ENCODE measurements at regions not wholly inside any gene's neighbourhood (a gene's known extent, or its start where the extent isn't known, plus 50 kb on each side); places are given as distances from the start of the nearest gene placed in this dataset.

- DNase-seq (ENCODE audit: low read depth in 2 of 3, low spot score in 2 of 3) = no peak
Observed at GRCh38 chr18:37967261-37967660, 401.7 kb upstream of the CELF4 start.

DNA sequence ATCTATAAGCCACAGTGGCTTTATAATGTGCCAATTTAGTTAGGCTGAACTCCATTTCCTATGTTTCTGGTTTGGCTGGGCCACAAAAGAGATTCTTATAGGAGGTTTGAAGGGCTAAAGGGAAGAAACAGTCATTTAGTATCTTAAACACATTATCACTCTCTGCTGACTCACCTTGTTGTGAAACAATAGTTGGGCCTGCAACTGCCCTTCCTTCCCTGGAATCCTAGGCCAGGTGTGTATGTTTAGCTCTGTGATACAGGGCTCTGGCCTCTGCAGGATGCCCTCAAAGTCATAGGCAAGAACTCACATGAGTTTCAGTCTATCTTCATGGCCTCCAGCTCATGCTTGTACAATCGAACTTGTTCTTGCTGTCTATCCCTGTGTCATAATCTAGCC is 400.0 kb upstream of the CELF4 start:
- no peak for DNase-seq (ENCODE audit: low read depth in 2 of 3, low spot score in 2 of 3)

DNA sequence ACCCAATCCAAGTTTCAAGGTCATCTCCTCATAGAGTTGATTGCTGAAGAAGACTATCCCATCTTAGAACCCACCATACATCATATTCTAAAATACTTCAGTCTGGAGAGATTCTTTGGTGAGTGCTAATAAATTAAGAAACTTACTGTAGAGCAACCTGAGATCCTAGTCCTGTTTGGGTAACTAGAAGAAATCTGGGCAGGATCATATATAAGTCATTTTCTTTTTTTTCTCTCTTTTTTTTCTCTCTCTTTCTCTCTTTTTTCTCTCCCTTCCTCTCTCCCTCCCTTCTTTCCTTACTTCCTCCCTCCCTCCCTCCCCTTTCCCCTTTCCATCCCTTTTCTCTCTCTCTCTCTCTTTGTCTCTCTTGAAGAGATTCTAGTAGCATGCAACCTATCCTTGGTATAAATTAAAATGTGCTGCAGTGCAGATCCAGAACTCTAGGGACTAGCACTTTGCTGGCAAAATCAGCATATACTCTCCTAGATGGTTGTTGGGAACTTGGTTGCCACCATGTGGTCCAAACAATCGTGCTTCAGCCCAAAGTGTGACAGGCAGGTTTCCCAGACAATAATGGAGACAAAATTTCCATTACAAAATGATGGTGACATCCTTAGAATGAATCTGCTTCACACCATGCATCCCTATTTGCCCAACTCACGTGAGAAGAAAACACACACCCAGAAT is 399.4 kb upstream of the CELF4 start:
- no peak for DNase-seq (ENCODE audit: low read depth in 2 of 3, low spot score in 2 of 3)

DNA sequence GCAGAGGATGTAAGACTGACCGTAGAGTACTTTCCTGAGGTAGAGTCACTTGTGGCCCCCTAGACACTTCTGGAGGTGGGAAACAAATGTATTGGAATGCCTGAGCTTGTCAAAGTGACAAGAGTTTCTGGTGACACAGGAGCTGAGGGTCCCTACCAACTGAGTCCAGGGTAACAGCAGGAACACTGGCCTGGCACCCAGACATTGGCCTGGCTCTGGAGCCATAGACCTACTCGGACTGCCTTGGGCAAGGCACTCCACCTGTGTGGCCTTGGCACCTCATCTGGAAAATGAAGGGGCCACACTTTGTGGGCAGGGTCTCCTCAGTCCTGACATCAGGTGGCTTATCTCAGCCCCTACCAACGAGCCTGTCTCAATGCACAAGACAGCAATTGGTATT is 398.2 kb upstream of the CELF4 start:
- DNase-seq (ENCODE audit: low read depth in 2 of 3, low spot score in 2 of 3) = no peak

GRCh38 chr18:37962316-37962966 is 396.8 kb upstream of the CELF4 start:
- no peak for DNase-seq (ENCODE audit: low read depth in 2 of 3, low spot score in 2 of 3)

- DNase-seq (ENCODE audit: low read depth in 2 of 3, low spot score in 2 of 3) = no peak
Observed at GRCh38 chr18:37958499-37958898, 392.9 kb upstream of the CELF4 start.

GRCh38 chr18:37956902-37957301 is 391.3 kb upstream of the CELF4 start:
- DNase-seq (ENCODE audit: low read depth in 2 of 3, low spot score in 2 of 3) = peak in 2 of 3 donors; percentile 18 to 56

- no peak for DNase-seq (ENCODE audit: low read depth in 2 of 3, low spot score in 2 of 3)
Observed at GRCh38 chr18:37956020-37956419, 390.4 kb upstream of the CELF4 start.

DNA sequence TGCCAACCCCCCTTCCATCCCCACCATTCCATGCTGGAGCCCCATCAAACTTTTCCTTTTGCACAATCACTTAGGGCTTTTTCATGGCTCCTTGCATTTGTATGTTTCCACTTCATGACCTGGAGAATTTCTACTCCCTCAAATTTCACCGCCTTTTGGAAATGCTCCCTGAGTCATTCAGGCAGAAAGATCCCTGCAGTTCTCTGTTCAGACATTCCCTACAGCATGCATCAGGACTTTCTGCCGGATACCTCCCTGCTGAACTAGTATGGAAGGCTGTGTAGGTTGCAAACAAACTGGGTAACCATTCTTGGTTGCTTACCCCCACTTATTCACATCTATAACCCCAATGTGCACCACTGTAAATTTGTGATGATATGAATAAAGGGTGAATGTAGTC is 389.6 kb upstream of the CELF4 start:
- DNase-seq (ENCODE audit: low read depth in 2 of 3, low spot score in 2 of 3) = no peak

DNA sequence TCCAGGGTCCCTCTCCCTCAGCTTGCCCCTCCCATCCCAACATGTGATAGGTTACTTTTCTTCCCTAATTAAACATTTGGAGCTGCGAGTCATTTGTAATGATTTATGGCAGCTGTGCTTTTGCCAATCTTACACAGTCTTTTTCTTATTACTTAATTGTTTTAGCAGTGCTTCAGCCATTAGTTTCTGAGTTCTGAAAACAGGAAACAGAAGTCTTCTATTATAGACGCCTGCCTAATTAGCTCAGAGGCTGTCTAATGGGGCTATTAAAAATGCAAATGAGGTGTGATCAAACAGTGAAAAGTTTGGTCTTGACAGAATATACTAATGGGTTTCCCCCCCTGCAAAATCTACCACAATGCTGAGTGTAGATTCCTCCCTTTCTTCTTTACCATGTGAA is 388.3 kb upstream of the CELF4 start:
- no peak for DNase-seq (ENCODE audit: low read depth in 2 of 3, low spot score in 2 of 3)

- no peak for DNase-seq (ENCODE audit: low read depth in 2 of 3, low spot score in 2 of 3)
Observed at GRCh38 chr18:37948471-37948870, 382.9 kb upstream of the CELF4 start.

DNA sequence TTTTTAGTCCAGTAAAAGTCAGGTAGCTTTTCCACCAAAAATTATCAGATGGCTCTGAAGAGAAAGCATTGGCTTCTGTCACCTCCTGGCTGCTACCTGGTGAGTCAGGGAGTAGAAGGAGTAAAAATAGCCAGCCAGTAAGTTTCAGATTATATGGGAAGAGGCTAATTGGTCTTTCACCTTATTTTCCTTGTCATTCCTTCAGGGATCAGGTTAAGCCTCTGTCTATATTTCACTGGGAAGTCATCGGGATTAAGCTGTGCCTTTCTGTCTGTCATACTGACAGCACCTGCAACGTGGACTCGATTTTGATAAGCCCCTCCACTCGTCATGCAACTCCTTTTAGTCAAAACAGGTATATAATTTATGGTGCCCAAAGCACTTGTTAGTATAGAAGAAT is 380.7 kb upstream of the CELF4 start:
- DNase-seq (ENCODE audit: low read depth in 2 of 3, low spot score in 2 of 3) = no peak

GRCh38 chr18:37944700-37945270 is 379.2 kb upstream of the CELF4 start:
- no peak for DNase-seq (ENCODE audit: low read depth in 2 of 3, low spot score in 2 of 3)

DNA sequence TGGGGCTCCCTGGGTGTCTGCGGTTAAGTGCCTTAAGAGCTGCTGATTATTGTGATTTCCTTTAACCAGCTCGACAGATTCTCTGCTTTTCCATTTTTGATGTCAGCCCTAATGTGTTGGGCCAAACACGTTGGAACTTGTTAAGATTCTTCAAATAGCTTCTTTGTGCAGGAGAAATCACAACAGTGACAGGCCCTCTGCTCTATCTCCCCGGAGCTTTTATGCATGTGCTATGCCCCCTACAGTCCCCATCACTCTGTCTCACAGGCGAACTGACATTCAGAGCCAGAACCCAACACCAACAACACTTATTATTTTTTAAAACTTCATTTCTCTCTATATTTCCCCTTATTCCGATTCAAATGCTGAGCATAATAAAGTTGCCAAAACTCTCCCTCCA is 371.7 kb upstream of the CELF4 start:
- DNase-seq (ENCODE audit: low read depth in 2 of 3, low spot score in 2 of 3) = no peak

DNA sequence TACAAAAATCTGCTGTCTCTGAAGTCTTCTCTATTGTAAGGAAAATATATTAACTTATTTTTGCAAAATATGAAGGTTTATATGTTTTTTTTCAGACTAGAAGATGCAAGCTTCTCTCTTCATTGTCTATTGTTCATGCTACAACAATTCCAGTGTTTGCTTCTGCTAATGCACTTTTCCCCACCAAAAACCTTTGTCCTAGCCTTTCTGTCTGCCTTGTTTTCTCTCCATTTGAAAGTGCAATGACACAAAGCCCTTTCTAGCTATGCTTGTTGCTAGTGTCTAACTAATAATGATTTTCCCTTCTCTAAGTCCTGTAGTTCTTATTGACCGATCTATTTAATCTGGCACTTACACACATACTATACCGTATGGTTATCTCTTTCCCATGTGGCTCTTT is 369.5 kb upstream of the CELF4 start:
- DNase-seq (ENCODE audit: low read depth in 2 of 3, low spot score in 2 of 3) = no peak

DNA sequence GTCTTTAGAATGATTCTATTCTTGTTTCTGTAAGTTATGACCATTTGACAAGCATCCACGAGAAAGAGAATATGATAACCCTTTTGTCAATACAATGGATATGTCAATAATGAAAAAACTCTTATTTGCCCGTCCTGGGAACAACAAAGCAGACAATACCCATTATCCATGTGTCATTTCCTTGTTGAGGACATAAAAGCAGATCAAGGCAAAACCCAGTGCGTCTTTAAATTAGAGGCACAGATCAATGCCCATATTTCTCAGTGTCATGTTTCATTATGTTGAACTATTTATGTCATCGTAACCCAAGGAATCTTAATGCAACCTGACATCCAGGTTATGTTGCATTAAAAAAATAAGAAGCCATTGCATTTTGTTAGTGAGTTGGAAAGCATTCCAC is 365.0 kb upstream of the CELF4 start:
- DNase-seq (ENCODE audit: low read depth in 2 of 3, low spot score in 2 of 3) = no peak

- no peak for DNase-seq (ENCODE audit: low read depth in 2 of 3, low spot score in 2 of 3)
Observed at GRCh38 chr18:37922162-37922561, 356.6 kb upstream of the CELF4 start.

- DNase-seq (ENCODE audit: low read depth in 2 of 3, low spot score in 2 of 3) = no peak
Observed at GRCh38 chr18:37920865-37921264, 355.3 kb upstream of the CELF4 start.

DNA sequence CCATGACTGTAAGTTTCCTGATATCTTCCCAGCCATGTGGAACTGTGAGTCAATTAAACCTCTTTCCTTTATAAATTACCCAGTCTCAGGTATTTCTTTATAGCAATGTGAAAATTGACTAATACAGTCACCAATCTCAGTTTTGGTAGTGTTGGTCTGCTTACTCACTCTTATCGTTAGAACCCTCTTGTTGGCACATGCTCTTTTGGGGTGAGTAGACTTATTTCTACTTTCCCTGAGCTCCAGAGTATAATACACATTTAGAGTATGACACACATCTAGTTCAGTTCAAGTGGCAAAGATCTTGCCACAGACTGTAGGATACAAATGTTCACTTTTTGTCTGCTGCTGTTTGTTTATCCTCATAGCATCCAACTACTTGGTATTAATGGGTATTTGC is 347.5 kb upstream of the CELF4 start:
- no peak for DNase-seq (ENCODE audit: low read depth in 2 of 3, low spot score in 2 of 3)

GRCh38 chr18:37902344-37902743 is 336.7 kb upstream of the CELF4 start:
- DNase-seq (ENCODE audit: low read depth in 2 of 3, low spot score in 2 of 3) = no peak

DNA sequence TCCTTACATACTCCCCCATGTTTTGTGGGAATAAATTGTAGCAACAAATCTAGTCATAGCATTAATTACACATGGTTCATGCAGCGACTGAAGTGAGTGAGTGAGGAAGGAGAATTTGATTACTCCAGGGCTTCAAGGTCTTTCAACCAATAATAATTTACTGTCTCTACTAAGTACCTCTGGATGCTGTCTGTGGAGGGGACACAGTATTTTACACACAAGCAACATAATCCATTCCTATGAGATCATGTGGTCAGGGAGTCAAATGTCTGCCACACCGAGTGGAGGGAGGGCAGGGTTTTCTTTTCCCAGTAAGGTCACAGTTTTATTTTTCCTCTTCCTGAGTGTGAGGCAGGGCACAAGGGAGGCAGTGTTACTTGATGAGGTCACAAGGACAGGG is 334.7 kb upstream of the CELF4 start:
- DNase-seq (ENCODE audit: low read depth in 2 of 3, low spot score in 2 of 3) = no peak

- no peak for DNase-seq (ENCODE audit: low read depth in 2 of 3, low spot score in 2 of 3)
Observed at GRCh38 chr18:37889963-37890362, 324.4 kb upstream of the CELF4 start.
